EL (cell line): ENCODE measurements at regions not wholly inside any gene's neighbourhood (a gene's known extent, or its start where the extent isn't known, plus 50 kb on each side); places are given as distances from the start of the nearest gene placed in this dataset.
"Not testable (repeated sequence)": the region's sequence is repeated elsewhere in the genome, so short reads cannot be mapped to it uniquely, and the experiment has no call there.

ENCODE experiments used
- DNase-seq: peaks from one replicate; pipeline ENCODE4 v3.0.0-alpha.2; 2016

DNA sequence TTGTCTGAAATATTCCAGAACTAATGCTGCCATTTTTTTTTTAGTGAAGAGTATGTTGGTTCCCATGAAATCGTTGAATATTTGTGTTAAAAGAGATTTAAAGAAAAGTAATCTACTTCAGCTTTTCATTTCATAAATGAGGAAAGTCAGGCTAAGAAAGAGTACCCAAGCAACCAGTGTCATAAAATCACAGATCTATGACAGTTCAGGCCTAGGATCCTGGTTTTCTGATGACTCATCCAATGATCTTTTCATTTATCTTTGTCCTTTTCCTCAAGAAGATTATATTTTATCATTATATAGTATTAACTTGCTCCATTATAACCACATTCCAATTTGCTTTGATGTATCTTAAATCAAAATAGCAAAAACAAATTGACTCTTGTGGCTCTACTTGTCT lies 139.4 kb upstream of the HCCS start:
- DNase-seq = no peak

GRCh38 chrX:10972706-10973105 lies 138.4 kb upstream of the HCCS start:
- DNase-seq = no peak

GRCh38 chrX:10974920-10975319 lies 136.2 kb upstream of the HCCS start:
- no peak for DNase-seq

DNA sequence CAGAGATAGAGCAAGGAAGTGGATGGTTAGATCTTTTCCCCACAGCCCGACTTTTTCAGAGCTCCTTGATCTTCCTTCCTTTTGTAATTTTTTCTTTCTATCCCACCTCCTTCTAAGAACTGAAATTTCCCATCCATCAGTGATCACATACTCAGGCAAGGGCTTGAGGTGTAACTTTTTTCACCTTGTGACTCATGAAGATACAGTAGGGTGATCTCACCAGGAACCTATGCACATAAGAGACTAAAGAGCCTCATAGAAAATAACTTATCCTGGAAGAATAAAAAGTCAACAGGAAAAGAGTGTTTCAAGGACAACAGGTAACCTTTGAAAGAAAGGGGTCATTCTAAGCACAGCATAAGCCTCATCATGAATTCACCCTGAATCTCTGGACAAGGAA lies 131.2 kb upstream of the HCCS start:
- no peak for DNase-seq

DNA sequence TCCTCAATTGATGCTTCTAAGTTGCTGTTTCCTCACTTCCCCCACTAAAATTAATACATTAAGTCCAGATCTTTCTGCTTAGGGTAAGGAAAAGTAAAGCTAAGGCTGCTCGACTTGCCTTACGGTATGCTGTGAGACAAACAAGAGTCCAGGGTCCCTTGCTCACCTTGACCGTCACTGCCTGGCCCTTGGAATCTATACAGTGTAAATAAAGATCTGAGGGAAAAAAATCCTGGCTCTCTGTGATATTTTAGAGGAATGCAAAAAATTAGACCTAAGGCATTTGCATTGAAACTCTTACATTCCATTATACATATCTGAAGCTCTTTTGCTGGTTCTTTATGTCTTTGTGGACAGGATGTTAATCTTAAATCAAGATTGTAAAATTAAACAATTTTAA lies 129.6 kb upstream of the HCCS start:
- peak; percentile 12 for DNase-seq

DNA sequence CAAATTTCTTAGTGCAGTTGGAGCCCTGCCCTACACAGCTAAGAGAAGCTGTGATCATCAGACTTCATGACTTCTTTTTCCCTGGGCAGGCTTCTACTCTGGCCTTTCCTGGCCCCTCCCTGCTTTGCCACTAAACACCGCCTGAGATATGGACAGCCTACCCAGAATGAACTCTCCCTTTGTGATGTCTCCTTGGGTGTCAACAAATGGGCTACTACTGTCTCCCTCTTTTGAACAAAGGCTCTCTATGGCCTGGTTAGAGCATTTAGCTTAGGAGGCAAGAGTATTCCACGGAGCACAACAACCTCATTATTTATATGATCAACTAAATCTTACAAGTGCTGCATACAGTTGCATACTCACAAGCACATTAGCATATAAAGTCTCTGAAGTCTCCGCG lies 127.6 kb upstream of the HCCS start:
- no peak for DNase-seq

GRCh38 chrX:10984213-10984612 lies 126.9 kb upstream of the HCCS start:
- DNase-seq = no peak

- DNase-seq = peak; percentile 30
These were observed 124.5 kb upstream of the HCCS start for GRCh38 chrX:10986616-10987015.

DNA sequence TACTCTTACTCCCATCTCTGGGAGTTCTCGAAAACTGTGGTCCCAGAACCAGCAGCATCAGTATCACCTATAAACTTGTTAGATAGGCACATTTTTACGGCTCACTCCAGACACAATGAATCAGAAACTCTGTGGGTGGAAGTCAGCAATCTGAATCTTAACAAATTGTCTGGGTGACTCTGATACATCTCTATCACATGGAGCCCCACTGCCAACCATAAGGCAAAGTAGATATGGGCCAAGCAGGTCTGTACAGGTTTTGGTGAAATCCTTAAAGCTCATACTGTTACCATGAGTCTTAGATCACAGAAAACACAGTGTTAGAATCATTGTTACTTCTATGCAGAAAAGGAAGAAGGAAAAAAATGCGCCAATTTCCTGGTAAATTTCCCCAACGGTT lies 122.5 kb upstream of the HCCS start:
- DNase-seq = no peak

DNA sequence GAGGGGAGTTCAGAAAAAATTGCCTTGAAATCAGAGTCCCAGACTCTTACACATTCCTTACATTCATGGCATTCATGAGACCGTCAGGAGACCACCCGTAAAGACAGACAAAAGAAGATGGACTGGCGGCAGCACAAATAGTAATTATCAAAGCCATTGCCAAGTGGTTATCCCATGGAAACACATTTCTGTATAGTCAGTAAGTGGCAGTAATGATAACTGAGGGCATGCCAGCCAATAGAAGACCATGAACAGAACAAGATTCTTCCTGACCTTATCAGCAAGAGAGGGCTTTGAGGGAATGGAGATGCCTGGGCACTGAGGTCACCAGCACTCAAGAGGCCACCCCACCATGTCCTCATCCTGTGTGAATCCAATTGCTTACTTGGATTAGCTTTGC lies 121.7 kb upstream of the HCCS start:
- DNase-seq = peak; percentile 48

DNA sequence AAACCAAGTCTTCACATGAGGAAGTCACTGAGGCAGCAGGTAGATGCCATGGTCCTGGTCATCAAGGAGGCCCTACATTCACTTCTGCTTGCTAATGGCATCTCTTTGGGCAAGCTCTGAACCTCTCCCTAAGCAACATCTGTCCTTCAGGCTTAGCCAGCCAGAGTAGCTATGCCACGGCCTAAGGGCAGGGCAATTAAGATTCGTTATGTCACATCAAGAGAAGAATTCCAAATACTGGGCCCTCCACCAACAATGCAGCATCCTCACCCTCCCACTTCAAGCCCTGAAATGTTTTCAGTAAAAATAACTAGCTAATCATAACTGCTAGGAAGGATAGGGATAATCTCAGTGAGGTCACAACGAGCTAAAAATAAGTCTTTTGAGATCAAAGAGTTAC lies 120.7 kb upstream of the HCCS start:
- no peak for DNase-seq

- DNase-seq = no peak
These were observed 120.2 kb upstream of the HCCS start for GRCh38 chrX:10990976-10991375.

DNA sequence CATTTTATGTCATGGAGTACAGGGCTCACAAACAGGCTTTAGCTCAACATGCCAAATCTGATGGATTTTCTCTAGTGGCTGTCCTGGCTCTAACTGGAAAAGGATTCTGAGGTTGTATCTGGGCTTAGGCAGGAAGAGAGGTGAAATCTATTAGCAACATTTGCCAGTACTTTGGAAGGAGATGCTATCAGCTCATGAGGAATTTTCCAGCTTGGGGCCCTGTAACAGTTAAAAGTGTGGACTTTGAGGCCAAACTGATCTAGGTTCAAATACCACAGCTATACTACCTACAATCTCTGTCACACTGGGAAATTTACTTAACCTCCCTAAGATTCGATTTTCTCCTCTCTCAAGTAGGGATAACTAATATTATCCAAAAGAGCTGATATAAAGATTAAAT lies 119.0 kb upstream of the HCCS start:
- no peak for DNase-seq

GRCh38 chrX:11007076-11007475 lies 104.1 kb upstream of the HCCS start:
- not testable (repeated sequence) for DNase-seq

DNA sequence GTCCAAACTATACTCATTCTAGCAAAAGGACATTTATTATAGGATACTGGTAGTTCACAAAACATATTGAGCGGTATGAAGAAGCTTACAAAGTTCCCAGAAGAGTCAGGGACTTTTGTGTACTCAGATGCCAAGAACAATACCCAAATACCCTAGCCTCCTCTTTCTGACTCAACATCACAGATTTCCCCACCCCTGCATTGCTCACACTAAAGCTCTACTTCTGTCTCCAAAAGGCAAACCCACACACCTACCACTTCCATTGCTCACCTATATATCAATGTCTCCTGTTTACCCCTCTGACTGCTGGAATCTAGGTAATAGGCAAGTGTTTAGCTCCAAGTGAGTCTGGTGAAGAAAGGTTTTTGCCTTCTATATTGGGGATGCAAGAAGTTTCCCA lies 100.7 kb upstream of the HCCS start:
- DNase-seq = no peak

GRCh38 chrX:11016728-11017127 lies 94.4 kb upstream of the HCCS start:
- no peak for DNase-seq

DNA sequence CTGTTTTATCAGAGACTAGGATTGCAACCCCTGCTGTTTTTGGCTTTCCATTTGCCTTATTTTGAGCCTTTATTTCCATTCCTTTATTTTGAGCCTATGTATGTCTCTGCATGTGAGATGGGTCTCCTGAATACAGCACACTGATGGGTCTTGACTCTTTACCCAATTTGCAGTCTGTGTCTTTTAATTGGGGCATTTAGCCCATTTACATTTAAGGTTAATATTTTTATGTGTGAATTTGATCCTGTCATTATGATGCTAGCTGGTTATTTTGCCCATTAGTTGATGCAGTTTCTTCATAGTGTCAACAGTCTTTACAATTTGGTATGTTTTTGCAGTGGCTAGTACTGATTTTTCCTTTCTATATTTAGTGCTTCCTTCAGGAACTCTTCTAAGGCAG lies 88.5 kb upstream of the HCCS start:
- DNase-seq = not testable (repeated sequence)

DNA sequence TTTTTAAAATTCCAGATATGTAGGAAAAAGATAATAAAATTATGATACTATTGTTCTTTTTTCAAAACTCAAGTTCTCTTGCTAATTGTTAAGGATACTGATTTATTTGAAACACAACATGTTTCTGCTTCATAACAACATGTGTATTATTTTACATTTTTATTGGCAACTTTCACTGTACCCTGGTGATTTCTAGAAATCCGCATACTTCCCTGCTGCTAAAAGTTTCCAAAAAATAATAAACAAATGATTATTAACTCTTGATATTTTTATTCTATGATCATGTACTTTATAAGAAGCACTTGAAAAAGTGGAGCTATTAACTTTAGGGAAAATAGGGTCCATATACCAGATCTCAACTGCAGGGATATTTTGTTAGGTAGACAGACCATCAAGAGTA lies 71.2 kb upstream of the HCCS start:
- DNase-seq = no peak

DNA sequence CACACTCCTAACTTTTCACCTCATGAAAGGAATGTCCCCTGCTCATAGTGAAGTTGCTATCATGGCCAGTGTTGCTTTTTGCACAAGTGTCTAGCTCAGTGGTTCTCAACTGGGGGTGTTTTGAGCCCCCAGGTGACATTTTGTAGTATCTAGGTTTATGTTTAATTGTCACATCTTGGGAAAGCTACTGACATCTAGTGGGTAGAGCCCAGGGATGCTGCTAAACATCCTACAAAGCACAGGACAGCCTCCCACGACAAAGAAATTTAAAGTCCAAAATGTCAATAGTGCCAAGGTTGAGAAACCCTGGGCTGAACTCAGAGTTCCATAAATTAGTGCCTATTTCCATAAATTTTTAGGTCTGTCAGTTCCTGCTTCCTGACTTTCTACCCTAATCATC lies 70.7 kb upstream of the HCCS start:
- no peak for DNase-seq

- DNase-seq = no peak
These were observed 70.1 kb upstream of the HCCS start for GRCh38 chrX:11040996-11041395.

GRCh38 chrX:11050013-11050412 lies 61.1 kb upstream of the HCCS start:
- DNase-seq = peak; percentile 6

GRCh38 chrX:11053351-11053750 lies 57.8 kb upstream of the HCCS start:
- no peak for DNase-seq

- DNase-seq = no peak
These were observed 54.6 kb upstream of the HCCS start for GRCh38 chrX:11056322-11057176.

DNA sequence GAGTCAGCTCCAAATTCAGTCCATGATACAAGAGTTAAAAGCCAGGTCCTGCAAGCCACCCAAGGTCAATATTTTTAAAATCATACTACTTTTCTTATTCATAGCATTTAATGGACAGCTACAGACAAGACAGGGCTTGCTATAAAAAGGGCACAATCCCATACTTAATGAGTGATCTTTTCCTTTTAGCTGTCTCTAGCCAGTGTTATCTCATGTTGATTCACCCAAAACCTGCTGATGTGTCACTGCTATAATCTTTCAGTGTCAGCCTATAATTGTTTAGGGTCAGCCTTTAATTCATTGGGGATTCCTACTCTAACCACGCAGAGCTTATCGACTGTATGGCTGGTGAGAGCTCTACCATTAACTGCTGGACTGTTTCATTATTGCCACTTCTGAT lies 51.2 kb upstream of the HCCS start:
- peak; percentile 62 for DNase-seq
